Right lobe of liver (tissue), 4 donors: ENCODE measurements at regions not wholly inside any gene's neighbourhood (a gene's known extent, or its start where the extent isn't known, plus 50 kb on each side); places are given as distances from the start of the nearest gene placed in this dataset.

Experiments
- POLR2A ChIP-seq: fragments of 450-650 bp; IDR thresholded peaks from one replicate; pipeline ENCODE4 v1.6.1; 2017; ENCODE audit warnings: antibody characterized with exemption, mild to moderate bottlenecking
- TF ChIP-seq, protein P1 (sequence below), 4 donors: fragments of 200-600 bp in 3 of 4; fragments of 450-650 bp in 1 of 4; IDR thresholded peaks; one replicate each; pipeline versions ENCODE4 v1.5.1 to v1.8.0; 2016 to 2022; ENCODE audit warnings: antibody characterized with exemption in 4 of 4, mild to moderate bottlenecking in 2 of 4
- donor health status: DM: no; HTN: no; CAD: no.
- donor health status: DM: no; HTN: no; CAD: no.
- donor health status: DM: no; HTN: yes; CAD: no.

DNA sequence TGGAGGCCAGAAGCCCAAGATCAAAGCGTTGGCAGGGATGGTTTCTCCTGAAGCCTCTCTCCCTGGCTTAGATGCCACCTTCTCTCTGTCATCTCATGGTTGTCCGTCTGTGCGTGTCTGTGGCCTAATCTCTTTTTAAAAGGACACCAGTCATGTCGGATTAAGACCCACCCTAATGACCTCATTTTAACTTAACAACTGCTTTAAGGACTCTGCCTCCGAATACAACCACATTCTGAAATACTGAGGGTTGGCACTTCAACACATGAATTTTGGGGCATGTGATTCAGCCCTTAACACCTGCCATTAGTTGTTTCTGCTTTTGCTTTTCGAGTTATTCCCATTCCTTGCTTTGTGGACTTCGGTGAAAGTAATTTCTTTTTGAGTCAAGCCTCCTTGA lies 97.8 kb upstream of the SMIM21 start:
- TF ChIP-seq, protein P1, sequence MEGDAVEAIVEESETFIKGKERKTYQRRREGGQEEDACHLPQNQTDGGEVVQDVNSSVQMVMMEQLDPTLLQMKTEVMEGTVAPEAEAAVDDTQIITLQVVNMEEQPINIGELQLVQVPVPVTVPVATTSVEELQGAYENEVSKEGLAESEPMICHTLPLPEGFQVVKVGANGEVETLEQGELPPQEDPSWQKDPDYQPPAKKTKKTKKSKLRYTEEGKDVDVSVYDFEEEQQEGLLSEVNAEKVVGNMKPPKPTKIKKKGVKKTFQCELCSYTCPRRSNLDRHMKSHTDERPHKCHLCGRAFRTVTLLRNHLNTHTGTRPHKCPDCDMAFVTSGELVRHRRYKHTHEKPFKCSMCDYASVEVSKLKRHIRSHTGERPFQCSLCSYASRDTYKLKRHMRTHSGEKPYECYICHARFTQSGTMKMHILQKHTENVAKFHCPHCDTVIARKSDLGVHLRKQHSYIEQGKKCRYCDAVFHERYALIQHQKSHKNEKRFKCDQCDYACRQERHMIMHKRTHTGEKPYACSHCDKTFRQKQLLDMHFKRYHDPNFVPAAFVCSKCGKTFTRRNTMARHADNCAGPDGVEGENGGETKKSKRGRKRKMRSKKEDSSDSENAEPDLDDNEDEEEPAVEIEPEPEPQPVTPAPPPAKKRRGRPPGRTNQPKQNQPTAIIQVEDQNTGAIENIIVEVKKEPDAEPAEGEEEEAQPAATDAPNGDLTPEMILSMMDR (IDR thresholded peaks at IDR 0.05) = no peak
- TF ChIP-seq POLR2A = no peak
